ENCODE measurements at regions not wholly inside any gene's neighbourhood (a gene's known extent, or its start where the extent isn't known, plus 50 kb on each side); places are given as distances from the start of the nearest gene placed in this dataset.

DNA sequence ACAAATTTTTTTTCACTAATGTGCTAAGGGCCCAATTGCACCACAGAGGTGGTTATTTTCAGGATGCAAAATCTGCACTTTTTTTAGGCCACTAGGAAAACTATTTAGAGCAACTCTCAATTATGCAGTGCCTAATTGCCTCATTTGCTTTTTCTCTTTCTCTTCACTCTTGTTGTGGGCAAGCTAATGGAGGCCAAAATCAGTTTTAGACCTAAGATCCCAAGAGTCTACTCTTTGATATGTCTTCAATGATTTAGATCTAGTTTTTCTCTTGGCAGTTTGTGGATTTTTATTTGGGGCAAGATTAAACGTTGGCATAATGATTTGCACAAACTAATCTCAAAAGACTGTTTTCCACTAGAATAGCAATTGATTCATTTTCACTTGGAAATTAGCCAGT lies 1996.9 kb downstream of the LRRC4C start:
- H3K4me3 Mint-ChIP-seq = no peak overlapping the region
- peaks cover 1 to 28% (median 12%) of the 10 kb centered on the region in 6 donors for H3K9me3 Mint-ChIP-seq
- H3K36me3 Mint-ChIP-seq = no peaks in the 10 kb centered on the region
- H3K27me3 Mint-ChIP-seq (ENCODE audit: low read depth in 3 of 3) = peaks cover 0 to 2% (median 0%) of the 10 kb centered on the region in 3 donors
- H3K27ac Mint-ChIP-seq = no peak overlapping the region
- no peaks in the 10 kb centered on the region for H3K4me1 Mint-ChIP-seq
- DNase-seq = no peak

DNA sequence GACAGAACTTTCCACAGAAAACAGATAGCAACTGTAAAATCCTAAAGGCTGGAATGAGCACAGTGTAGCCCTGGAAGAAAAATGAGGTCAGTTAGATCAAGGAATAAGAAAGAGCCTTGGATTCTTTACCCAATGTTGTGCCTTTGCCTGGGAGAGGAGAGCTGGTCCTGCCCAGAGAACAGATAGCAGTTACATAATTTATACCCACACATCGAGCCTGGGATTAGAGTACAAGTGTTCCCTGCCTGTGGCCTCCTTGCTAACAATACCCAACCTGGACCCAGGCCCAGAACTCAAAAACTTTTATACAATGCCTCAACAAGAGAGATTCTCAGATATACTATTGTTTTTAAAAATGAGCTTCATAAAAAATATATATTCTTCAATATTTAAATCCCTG lies 1998.4 kb downstream of the LRRC4C start:
- H3K4me1 Mint-ChIP-seq = no peaks in the 10 kb centered on the region
- DNase-seq = no peak
- H3K4me3 Mint-ChIP-seq = no peak overlapping the region
- no peak overlapping the region for H3K27ac Mint-ChIP-seq
- no peaks in the 10 kb centered on the region for H3K36me3 Mint-ChIP-seq
- H3K27me3 Mint-ChIP-seq (ENCODE audit: low read depth in 3 of 3) = peaks cover 0 to 3% (median 0%) of the 10 kb centered on the region in 3 donors
- H3K9me3 Mint-ChIP-seq = peaks cover 0 to 30% (median 8%) of the 10 kb centered on the region in 6 donors

DNA sequence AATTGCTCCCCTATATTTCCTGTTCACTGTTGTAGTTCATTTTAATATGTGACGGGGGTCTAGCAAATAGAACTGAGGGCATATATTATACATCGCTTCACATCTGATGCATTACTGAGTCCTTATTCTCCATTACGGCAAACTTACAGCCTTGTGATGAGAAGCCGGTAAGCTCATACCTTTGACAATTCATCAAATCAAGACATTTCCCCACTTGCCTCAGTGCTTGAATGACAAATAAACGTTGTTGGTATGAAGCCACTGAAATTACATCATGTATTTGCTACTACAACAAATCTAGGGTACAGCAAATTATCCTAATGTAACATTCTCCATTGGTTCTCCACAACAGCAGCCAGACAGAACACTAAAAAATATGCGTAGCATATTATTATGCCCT lies 1999.8 kb downstream of the LRRC4C start:
- Mint-ChIP-seq H3K4me1 (no peaks in the 10 kb centered on the region), H3K36me3 (no peaks in the 10 kb centered on the region), H3K27me3 (ENCODE audit: low read depth in 3 of 3) (peaks cover 0 to 3% (median 0%) of the 10 kb centered on the region in 3 donors), H3K9me3 (peaks cover 0 to 25% (median 8%) of the 10 kb centered on the region in 6 donors), H3K27ac (no peak overlapping the region), H3K4me3 (no peak overlapping the region)
- no peak for DNase-seq

DNA sequence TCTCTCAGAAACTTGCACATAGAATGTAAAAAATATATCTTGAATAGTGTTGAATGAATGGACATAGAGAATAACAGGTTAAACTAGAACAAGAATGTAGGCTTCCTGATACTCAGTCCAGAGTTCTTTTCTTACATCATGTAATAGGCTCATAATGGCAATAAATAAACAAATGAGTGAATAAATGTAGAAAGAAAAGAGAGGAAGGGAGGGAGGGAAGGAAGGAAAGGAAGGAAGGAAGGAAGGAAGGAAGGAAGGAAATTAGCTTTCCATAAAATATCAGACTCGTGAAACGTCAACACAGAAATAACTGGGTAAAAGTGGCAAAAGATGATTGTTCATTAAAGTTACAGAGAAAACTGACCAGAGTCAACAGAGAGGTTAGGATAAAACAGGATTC lies 2001.0 kb downstream of the LRRC4C start:
- no peak overlapping the region for H3K4me3 Mint-ChIP-seq
- no peak overlapping the region for H3K27ac Mint-ChIP-seq
- no peaks in the 10 kb centered on the region for H3K36me3 Mint-ChIP-seq
- DNase-seq = no peak
- H3K4me1 Mint-ChIP-seq = no peaks in the 10 kb centered on the region
- H3K27me3 Mint-ChIP-seq (ENCODE audit: low read depth in 3 of 3) = peaks cover 0 to 3% (median 0%) of the 10 kb centered on the region in 3 donors
- peaks cover 0 to 21% (median 8%) of the 10 kb centered on the region in 6 donors for H3K9me3 Mint-ChIP-seq

DNA sequence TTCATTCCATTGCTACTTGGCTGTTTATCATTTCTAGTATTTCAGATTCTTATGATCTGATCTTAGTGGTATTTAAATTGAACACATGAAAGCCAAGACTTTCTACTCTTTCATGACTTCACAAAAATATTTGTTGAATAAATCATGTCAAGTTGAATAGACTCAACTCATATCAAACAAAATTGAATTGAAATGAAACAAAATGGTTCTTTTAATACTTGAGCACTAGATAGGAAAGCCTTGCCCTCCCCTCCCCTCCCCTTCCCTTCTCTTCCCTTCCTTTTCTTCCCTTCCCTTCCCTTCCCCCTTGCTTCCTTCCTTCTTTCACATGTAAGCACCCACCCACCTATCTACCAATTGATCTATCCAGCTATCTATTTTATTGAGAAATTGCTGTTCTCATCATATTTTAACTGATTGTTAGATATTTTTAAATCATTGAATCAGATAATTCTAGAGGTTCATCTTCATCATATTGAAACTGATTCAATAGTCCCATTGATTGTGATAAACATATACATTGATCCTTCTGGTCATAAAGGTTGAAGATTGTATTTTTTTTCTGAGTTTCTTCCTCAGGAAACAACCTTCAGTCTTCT lies 2015.9 kb downstream of the LRRC4C start:
- Mint-ChIP-seq H3K4me1 (no peaks in the 10 kb centered on the region), H3K27me3 (ENCODE audit: low read depth in 3 of 3) (peaks cover 0 to 1% (median 0%) of the 10 kb centered on the region in 3 donors), H3K36me3 (no peaks in the 10 kb centered on the region), H3K9me3 (peaks cover 6 to 28% (median 8%) of the 10 kb centered on the region in 6 donors), H3K27ac (no peak overlapping the region), H3K4me3 (no peak overlapping the region)
- no peak for DNase-seq

DNA sequence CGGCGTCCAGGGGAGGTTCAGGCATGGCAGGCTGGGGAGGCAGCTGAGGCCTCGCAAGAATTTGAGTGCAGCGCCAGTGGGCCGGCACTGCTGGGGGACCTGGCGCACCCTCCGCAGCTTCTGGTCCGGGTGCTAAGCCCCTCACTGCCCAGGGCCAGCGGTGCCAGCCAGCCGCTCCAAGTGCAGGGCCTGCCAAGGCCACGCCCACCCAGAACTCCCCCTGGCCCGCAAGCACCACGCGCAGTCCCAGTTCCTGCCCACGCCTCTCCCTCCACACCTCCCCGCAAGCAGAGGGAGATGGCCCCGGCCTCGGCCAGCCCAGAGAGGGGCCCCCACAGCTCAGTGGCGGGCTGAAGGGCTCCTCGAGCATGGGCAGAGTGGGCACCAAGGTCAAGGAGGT lies 2017.3 kb downstream of the LRRC4C start:
- Mint-ChIP-seq H3K27ac (no peak overlapping the region), H3K9me3 (peaks cover 4 to 25% (median 9%) of the 10 kb centered on the region in 6 donors), H3K4me3 (no peak overlapping the region)

DNA sequence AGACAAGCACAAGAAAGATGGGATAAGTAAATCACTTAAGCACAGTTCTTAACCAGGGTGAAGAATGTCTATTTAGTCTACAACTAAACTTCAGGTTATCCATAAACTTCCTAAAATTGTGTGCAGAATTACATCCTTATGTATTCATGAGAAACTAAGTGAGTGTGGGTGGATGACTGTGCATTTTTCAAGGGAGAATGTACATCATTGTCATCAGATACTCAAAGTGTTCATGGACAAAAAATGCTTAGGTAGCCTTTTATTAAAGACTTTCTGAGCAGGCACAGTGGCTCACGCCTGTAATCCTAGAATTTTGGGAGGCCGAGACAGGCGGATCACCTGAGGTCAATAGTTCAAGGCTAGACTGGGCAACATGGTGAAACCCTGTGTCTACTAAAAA lies 2023.8 kb downstream of the LRRC4C start:
- no peak overlapping the region for H3K4me3 Mint-ChIP-seq
- H3K9me3 Mint-ChIP-seq = peaks cover 0 to 13% (median 7%) of the 10 kb centered on the region in 6 donors
- no peak for DNase-seq
- H3K4me1 Mint-ChIP-seq = no peaks in the 10 kb centered on the region
- H3K27me3 Mint-ChIP-seq (ENCODE audit: low read depth in 3 of 3) = peaks cover 0 to 2% (median 0%) of the 10 kb centered on the region in 3 donors
- H3K36me3 Mint-ChIP-seq = no peaks in the 10 kb centered on the region
- H3K27ac Mint-ChIP-seq = no peak overlapping the region

More for the DNA sequence above, 2017.3 kb downstream of the LRRC4C start:
- H3K4me1 Mint-ChIP-seq = no peaks in the 10 kb centered on the region
- peaks cover 0 to 1% (median 0%) of the 10 kb centered on the region in 3 donors for H3K27me3 Mint-ChIP-seq (ENCODE audit: low read depth in 3 of 3)
- no peak for DNase-seq
- no peaks in the 10 kb centered on the region for H3K36me3 Mint-ChIP-seq

DNA sequence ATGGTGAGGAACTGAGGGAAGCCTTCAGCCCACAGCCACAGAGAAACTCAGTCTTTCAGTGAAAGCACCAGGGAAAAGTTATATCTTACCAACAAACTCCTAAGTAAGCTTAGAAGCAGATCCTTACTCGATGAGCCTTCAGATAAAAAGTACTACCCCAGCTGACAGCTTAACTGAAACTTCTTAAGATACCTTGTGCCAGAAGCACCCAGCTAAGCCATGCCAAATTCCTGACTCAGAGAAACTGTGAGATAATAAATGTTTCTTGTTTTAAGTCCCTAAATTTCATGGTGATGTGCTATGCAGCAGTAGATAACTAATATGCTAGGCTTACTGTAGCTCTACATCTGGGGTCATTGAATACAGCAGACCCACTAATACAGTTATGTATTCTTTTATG lies 2025.0 kb downstream of the LRRC4C start:
- DNase-seq = no peak
- H3K9me3 Mint-ChIP-seq = peaks cover 0 to 13% (median 5%) of the 10 kb centered on the region in 6 donors
- H3K4me1 Mint-ChIP-seq = no peaks in the 10 kb centered on the region
- H3K27me3 Mint-ChIP-seq (ENCODE audit: low read depth in 3 of 3) = peaks cover 0 to 2% (median 0%) of the 10 kb centered on the region in 3 donors
- no peak overlapping the region for H3K27ac Mint-ChIP-seq
- no peak overlapping the region for H3K4me3 Mint-ChIP-seq
- no peaks in the 10 kb centered on the region for H3K36me3 Mint-ChIP-seq

DNA sequence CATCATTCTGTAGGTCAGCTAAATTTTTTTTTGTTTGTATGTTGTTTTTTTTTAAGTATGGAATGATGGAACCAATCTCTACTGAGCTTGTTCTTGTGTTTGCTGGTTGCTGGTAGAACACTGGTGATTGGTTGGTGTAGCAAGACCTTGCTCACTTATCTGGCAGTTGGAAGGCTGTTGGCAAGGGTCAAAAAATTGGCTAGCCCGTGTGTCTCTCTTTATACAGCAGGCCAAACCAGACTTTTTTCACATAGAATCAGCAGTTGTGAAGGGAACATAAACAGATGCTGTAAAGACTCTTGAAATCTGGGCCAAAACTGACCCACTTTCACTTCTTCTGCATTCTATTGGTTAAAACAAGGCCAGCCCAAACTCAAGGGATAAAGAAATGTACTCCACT lies 2026.5 kb downstream of the LRRC4C start:
- Mint-ChIP-seq H3K27me3 (ENCODE audit: low read depth in 3 of 3) (peaks cover 0 to 2% (median 0%) of the 10 kb centered on the region in 3 donors), H3K9me3 (peaks cover 2 to 14% (median 8%) of the 10 kb centered on the region in 6 donors), H3K27ac (no peak overlapping the region), H3K4me3 (no peak overlapping the region), H3K4me1 (no peaks in the 10 kb centered on the region), H3K36me3 (no peaks in the 10 kb centered on the region)
- no peak for DNase-seq

DNA sequence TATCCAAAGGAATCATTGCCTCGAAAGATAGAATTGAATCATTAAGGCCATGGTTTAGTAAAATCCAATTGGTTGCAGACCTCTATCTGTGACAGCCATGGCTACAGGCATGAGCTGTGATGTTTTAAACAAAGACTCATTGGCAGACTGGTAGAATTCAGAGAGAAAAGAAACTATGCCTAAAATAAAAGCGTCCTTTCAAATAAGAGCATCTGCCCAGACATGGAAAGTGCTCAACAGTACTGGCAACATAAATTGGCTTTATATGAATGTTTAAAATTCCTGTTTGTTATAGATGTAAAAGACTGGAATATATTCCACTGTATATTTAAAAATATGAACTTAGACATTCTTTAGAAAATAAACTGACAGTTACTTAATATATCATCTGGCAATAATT lies 2034.2 kb downstream of the LRRC4C start:
- no peak for DNase-seq
- peaks cover 0 to 15% (median 7%) of the 10 kb centered on the region in 6 donors for H3K9me3 Mint-ChIP-seq
- no peaks in the 10 kb centered on the region for H3K36me3 Mint-ChIP-seq
- no peak overlapping the region for H3K4me3 Mint-ChIP-seq
- H3K4me1 Mint-ChIP-seq = no peaks in the 10 kb centered on the region
- no peaks in the 10 kb centered on the region for H3K27me3 Mint-ChIP-seq (ENCODE audit: low read depth in 3 of 3)
- no peak overlapping the region for H3K27ac Mint-ChIP-seq

DNA sequence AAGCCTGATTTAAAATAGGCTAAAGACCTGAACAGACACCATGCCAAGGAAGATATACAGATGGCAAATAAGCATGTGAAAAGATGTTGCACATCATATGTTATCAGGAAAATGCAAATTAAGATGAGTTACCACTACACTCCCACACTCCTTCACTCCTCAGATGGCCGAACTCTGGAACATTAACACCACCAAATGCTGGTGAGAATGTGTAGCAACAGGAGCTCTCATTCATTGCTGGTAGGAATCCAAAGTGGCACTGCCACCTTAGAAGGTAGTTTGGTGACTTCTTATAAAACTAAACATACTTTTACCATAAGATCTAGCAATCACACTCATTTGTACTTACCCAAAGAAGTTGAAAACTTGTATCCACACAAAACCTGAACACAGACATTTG lies 2047.3 kb downstream of the LRRC4C start:
- H3K36me3 Mint-ChIP-seq = no peaks in the 10 kb centered on the region
- H3K4me1 Mint-ChIP-seq = no peaks in the 10 kb centered on the region
- no peaks in the 10 kb centered on the region for H3K27me3 Mint-ChIP-seq (ENCODE audit: low read depth in 3 of 3)
- H3K4me3 Mint-ChIP-seq = no peak overlapping the region
- peaks cover 2 to 29% (median 8%) of the 10 kb centered on the region in 6 donors for H3K9me3 Mint-ChIP-seq
- no peak overlapping the region for H3K27ac Mint-ChIP-seq
- DNase-seq = no peak

DNA sequence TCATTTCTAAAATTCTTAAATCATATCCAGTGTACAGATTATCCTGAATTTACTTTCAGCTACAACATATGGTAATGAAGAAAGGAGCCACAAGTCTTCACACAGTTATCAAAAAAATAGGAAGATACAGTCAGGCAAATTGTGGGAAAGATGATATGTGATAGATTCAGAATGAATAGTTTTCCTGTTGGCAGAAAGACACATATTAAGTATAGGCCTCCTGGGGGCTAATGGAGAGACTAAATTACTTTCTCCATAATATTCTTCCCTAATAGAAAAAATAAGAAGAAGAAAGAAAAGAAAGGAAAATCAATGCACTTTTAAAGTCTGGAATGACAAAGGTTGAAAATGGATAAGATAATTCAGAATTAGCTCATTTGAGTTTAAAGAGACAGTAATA lies 2073.5 kb downstream of the LRRC4C start:
- no peaks in the 10 kb centered on the region for H3K4me1 Mint-ChIP-seq
- DNase-seq = no peak
- H3K9me3 Mint-ChIP-seq = peaks cover 0 to 11% (median under 1%) of the 10 kb centered on the region in 6 donors
- H3K36me3 Mint-ChIP-seq = no peaks in the 10 kb centered on the region
- H3K27me3 Mint-ChIP-seq (ENCODE audit: low read depth in 3 of 3) = peaks cover 0 to 2% (median 0%) of the 10 kb centered on the region in 3 donors
- H3K4me3 Mint-ChIP-seq = no peak overlapping the region
- no peak overlapping the region for H3K27ac Mint-ChIP-seq

DNA sequence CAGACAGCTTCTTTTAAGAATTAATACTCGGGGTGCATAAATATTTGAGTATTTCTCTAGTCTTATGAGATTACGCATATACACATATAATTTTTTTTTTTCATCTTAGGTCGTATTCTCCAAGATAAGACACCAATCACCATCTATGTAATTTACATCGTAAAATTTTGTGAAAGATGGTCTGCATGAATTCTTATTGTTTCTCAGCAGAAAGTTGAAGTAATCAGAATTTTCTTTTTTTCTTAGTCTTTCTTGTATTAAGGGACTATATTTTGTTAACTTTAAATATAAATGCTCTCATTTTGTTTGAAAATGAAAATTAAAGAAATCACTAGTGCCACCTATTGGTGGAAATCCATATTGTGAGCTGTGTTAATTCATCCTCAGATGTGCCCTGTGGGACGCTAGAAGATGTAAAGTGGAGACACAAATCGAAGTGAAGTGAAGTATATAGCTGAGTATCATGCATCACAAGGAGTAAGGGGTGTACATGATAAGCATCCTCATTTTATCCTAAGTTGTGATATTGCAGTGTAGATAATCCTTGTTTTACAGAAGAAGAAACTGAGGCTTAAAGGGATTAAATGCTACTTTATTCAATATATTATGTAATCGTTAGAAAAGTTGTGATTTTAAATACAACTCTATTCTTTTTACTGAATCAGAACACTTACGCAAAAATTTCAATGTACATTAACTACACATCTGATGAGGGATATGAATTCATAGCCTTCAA lies 2084.3 kb downstream of the LRRC4C start:
- Mint-ChIP-seq H3K27me3 (ENCODE audit: low read depth in 3 of 3) (peaks cover 4 to 13% (median 6%) of the 10 kb centered on the region in 3 donors), H3K4me3 (no peak overlapping the region), H3K27ac (no peak overlapping the region), H3K4me1 (peaks cover 18 to 20% of the 10 kb centered on the region in 2 donors), H3K9me3 (no peaks in the 10 kb centered on the region), H3K36me3 (no peaks in the 10 kb centered on the region)
- peak; percentile 26 to 43 (median 34) for DNase-seq

DNA sequence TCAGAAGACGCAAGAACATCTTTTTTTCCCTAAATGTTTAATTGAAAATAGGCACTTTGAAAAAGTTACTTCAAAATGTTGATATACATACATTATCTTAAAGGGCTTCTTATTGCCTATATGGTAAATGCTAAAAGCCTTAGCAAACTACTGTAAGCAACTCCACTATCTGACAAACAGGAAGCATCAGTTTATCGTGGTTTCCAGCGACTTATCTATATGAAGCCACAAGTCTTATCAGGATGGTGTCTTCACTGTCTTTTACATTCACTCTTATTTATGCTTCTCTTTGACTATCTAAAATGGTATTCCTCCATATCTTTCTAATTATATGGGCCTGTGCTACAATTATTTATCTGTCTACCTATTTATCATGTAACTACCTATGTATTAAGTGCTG lies 2091.9 kb downstream of the LRRC4C start:
- Mint-ChIP-seq H3K4me3 (peak overlapping the region; percentile 1 to 33 (median 28)), H3K27me3 (ENCODE audit: low read depth in 3 of 3) (peaks cover 4 to 9% (median 6%) of the 10 kb centered on the region in 3 donors), H3K9me3 (no peaks in the 10 kb centered on the region), H3K36me3 (no peaks in the 10 kb centered on the region), H3K4me1 (peaks cover 48 to 56% of the 10 kb centered on the region in 2 donors), H3K27ac (peak overlapping the region in 5 of 6 donors; percentile 0 to 80 (median 58))
- DNase-seq = peak in 1 of 3 donors; percentile 15

Data from immature natural killer cell (primary cell).